Sigmoid colon (tissue), 4 donors: ENCODE measurements at regions not wholly inside any gene's neighbourhood (a gene's known extent, or its start where the extent isn't known, plus 50 kb on each side); places are given as distances from the start of the nearest gene placed in this dataset.

Source experiments
- EP300 ChIP-seq, 4 donors: sonication (generic); formaldehyde crosslinking; IDR thresholded peaks; one replicate each; pipeline ENCODE4 v1.6.1; 2017; ENCODE audit warnings: antibody characterized with exemption in 4 of 4
- POLR2A ChIP-seq, 2 donors: fragments of 450-650 bp; IDR thresholded peaks; one replicate each; pipeline ENCODE4 v1.6.1; 2016; ENCODE audit warnings: antibody characterized with exemption in 2 of 2, mild to moderate bottlenecking in 2 of 2, moderate library complexity in 2 of 2
- POLR2AphosphoS5 ChIP-seq, 4 donors: sonication (generic); formaldehyde crosslinking; IDR thresholded peaks; one replicate each; pipeline ENCODE4 v1.6.1; 2017; ENCODE audit warnings: antibody characterized with exemption in 4 of 4
- TF ChIP-seq, protein P1 (sequence below), 4 experiments: fragments of 450-650 bp in 3 of 4; fragments of 200-600 bp in 1 of 4; IDR thresholded peaks; one replicate each; pipeline ENCODE4 v1.5.1; 2016 to 2019; ENCODE audit warnings: antibody characterized with exemption in 4 of 4, mild to moderate bottlenecking in 3 of 4, moderate library complexity in 2 of 4

DNA sequence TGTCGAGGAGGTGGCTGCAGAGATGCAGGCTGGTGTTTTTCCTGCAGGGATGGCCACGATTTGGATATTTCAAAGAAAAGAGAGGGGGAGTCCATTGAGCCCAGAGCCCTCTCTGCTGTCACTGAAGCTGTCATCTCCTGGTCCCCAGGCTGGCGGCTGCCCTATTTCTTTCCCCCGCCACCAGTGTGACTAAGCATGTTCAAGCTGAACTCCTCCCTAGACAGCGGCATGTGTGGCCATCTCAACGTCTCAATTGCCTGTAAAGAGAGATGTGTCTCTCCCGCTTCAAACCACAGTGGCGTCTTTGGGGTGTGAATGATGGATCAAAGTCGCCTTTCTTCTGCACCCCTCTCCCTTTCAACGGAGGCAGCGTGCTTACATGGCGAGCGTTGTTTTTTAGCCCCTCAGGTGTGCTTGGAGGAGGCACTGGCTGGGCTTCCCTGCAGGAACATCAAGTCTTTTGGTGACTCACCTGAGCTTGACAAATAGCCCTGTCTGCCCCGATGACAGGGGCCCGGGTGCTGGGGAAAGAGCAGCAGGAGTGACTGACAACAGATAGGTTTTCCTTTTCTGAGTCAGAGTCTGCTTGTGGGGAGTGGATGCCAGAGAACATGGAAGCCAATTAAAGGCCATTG, 346.4 kb upstream of the AJAP1 start:
- TF ChIP-seq, protein P1, sequence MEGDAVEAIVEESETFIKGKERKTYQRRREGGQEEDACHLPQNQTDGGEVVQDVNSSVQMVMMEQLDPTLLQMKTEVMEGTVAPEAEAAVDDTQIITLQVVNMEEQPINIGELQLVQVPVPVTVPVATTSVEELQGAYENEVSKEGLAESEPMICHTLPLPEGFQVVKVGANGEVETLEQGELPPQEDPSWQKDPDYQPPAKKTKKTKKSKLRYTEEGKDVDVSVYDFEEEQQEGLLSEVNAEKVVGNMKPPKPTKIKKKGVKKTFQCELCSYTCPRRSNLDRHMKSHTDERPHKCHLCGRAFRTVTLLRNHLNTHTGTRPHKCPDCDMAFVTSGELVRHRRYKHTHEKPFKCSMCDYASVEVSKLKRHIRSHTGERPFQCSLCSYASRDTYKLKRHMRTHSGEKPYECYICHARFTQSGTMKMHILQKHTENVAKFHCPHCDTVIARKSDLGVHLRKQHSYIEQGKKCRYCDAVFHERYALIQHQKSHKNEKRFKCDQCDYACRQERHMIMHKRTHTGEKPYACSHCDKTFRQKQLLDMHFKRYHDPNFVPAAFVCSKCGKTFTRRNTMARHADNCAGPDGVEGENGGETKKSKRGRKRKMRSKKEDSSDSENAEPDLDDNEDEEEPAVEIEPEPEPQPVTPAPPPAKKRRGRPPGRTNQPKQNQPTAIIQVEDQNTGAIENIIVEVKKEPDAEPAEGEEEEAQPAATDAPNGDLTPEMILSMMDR (IDR thresholded peaks at IDR 0.05): no peak
- no peak for TF ChIP-seq POLR2A (IDR thresholded peaks at IDR 0.05)
- TF ChIP-seq POLR2AphosphoS5 (IDR thresholded peaks at IDR 0.05): no peak
- TF ChIP-seq EP300 (IDR thresholded peaks at IDR 0.05): no peak
